ENCODE measurements at regions not wholly inside any gene's neighbourhood (a gene's known extent, or its start where the extent isn't known, plus 50 kb on each side); places are given as distances from the start of the nearest gene placed in this dataset.

- ATAC-seq (no peak), DNase-seq (ENCODE audit: low spot score) (no peak)
- no peak overlapping the region for H3K27ac Mint-ChIP-seq
- H3K4me1 Mint-ChIP-seq (ENCODE audit: low read depth in 2 of 2) = no peaks in the 10 kb centered on the region
- H3K9me3 Mint-ChIP-seq = peaks cover 4% of the 10 kb centered on the region
- no peak overlapping the region for H3K4me3 Mint-ChIP-seq
- peaks cover 10% of the 10 kb centered on the region for H3K36me3 Mint-ChIP-seq
- H3K27me3 Mint-ChIP-seq = no peaks in the 10 kb centered on the region
Observed at GRCh38 chr1:190615818-190616217, 138.2 kb upstream of the BRINP3 start.

- no peak overlapping the region for H3K27ac Mint-ChIP-seq
- H3K27me3 Mint-ChIP-seq = no peaks in the 10 kb centered on the region
- ATAC-seq (no peak), DNase-seq (ENCODE audit: low spot score) (no peak)
- H3K9me3 Mint-ChIP-seq = peaks cover 3% of the 10 kb centered on the region
- H3K4me3 Mint-ChIP-seq = no peak overlapping the region
- no peaks in the 10 kb centered on the region for H3K4me1 Mint-ChIP-seq (ENCODE audit: low read depth in 2 of 2)
- H3K36me3 Mint-ChIP-seq = peaks cover 10% of the 10 kb centered on the region
Observed at GRCh38 chr1:190616235-190616634, 138.6 kb upstream of the BRINP3 start.

GRCh38 chr1:190619724-190620123 is 142.1 kb upstream of the BRINP3 start:
- Mint-ChIP-seq H3K4me3 (no peak overlapping the region), H3K36me3 (peaks cover 10% of the 10 kb centered on the region), H3K27ac (no peak overlapping the region), H3K9me3 (peaks cover 4% of the 10 kb centered on the region), H3K4me1 (ENCODE audit: low read depth in 2 of 2) (no peaks in the 10 kb centered on the region), H3K27me3 (no peaks in the 10 kb centered on the region)
- ATAC-seq (no peak), DNase-seq (ENCODE audit: low spot score) (no peak)

- Mint-ChIP-seq H3K36me3 (peaks cover 13% of the 10 kb centered on the region), H3K27me3 (no peaks in the 10 kb centered on the region), H3K9me3 (peaks cover 17% of the 10 kb centered on the region), H3K4me1 (ENCODE audit: low read depth in 2 of 2) (no peaks in the 10 kb centered on the region), H3K27ac (no peak overlapping the region), H3K4me3 (no peak overlapping the region)
- no peak for ATAC-seq
- no peak for DNase-seq (ENCODE audit: low spot score)
Observed at GRCh38 chr1:190633488-190633887, 155.8 kb upstream of the BRINP3 start.

- Mint-ChIP-seq H3K4me1 (ENCODE audit: low read depth in 2 of 2) (no peaks in the 10 kb centered on the region), H3K4me3 (no peak overlapping the region), H3K27ac (no peak overlapping the region), H3K36me3 (peaks cover 13% of the 10 kb centered on the region), H3K9me3 (peaks cover 17% of the 10 kb centered on the region), H3K27me3 (no peaks in the 10 kb centered on the region)
- no peak for DNase-seq (ENCODE audit: low spot score)
- no peak for ATAC-seq
Observed at GRCh38 chr1:190634134-190634533, 156.5 kb upstream of the BRINP3 start.

- H3K36me3 Mint-ChIP-seq = peaks cover 4% of the 10 kb centered on the region
- no peaks in the 10 kb centered on the region for H3K27me3 Mint-ChIP-seq
- H3K9me3 Mint-ChIP-seq = peaks cover 16% of the 10 kb centered on the region
- no peaks in the 10 kb centered on the region for H3K4me1 Mint-ChIP-seq (ENCODE audit: low read depth in 2 of 2)
- H3K4me3 Mint-ChIP-seq = no peak overlapping the region
- H3K27ac Mint-ChIP-seq = no peak overlapping the region
- DNase-seq (ENCODE audit: low spot score) = no peak
- no peak for ATAC-seq
Observed at GRCh38 chr1:190649553-190649952, 171.9 kb upstream of the BRINP3 start.

GRCh38 chr1:190658907-190659306 is 181.2 kb upstream of the BRINP3 start:
- DNase-seq (ENCODE audit: low spot score) (no peak), ATAC-seq (no peak)
- H3K9me3 Mint-ChIP-seq = peaks cover 7% of the 10 kb centered on the region
- no peaks in the 10 kb centered on the region for H3K27me3 Mint-ChIP-seq
- H3K4me1 Mint-ChIP-seq (ENCODE audit: low read depth in 2 of 2) = no peaks in the 10 kb centered on the region
- H3K36me3 Mint-ChIP-seq = peaks cover 7% of the 10 kb centered on the region
- H3K27ac Mint-ChIP-seq = no peak overlapping the region
- H3K4me3 Mint-ChIP-seq = no peak overlapping the region

GRCh38 chr1:190663962-190664361 is 186.3 kb upstream of the BRINP3 start:
- H3K36me3 Mint-ChIP-seq = peaks cover 13% of the 10 kb centered on the region
- peaks cover 10% of the 10 kb centered on the region for H3K9me3 Mint-ChIP-seq
- H3K27ac Mint-ChIP-seq = no peak overlapping the region
- no peak overlapping the region for H3K4me3 Mint-ChIP-seq
- DNase-seq (ENCODE audit: low spot score) (no peak), ATAC-seq (no peak)
- no peaks in the 10 kb centered on the region for H3K27me3 Mint-ChIP-seq
- H3K4me1 Mint-ChIP-seq (ENCODE audit: low read depth in 2 of 2) = no peaks in the 10 kb centered on the region

- DNase-seq (ENCODE audit: low spot score) = no peak
- ATAC-seq = no peak
- no peak overlapping the region for H3K4me3 Mint-ChIP-seq
- no peak overlapping the region for H3K27ac Mint-ChIP-seq
- H3K36me3 Mint-ChIP-seq = peaks cover 13% of the 10 kb centered on the region
- H3K9me3 Mint-ChIP-seq = peaks cover 13% of the 10 kb centered on the region
- H3K27me3 Mint-ChIP-seq = no peaks in the 10 kb centered on the region
- H3K4me1 Mint-ChIP-seq (ENCODE audit: low read depth in 2 of 2) = no peaks in the 10 kb centered on the region
Observed at GRCh38 chr1:190665045-190665444, 187.4 kb upstream of the BRINP3 start.

- Mint-ChIP-seq H3K27ac (no peak overlapping the region), H3K27me3 (no peaks in the 10 kb centered on the region), H3K4me1 (ENCODE audit: low read depth in 2 of 2) (no peaks in the 10 kb centered on the region), H3K9me3 (peaks cover 17% of the 10 kb centered on the region), H3K4me3 (no peak overlapping the region), H3K36me3 (peaks cover 6% of the 10 kb centered on the region)
- ATAC-seq (no peak), DNase-seq (ENCODE audit: low spot score) (no peak)
Observed at GRCh38 chr1:190667914-190668313, 190.2 kb upstream of the BRINP3 start.

- H3K4me1 Mint-ChIP-seq (ENCODE audit: low read depth in 2 of 2) = no peaks in the 10 kb centered on the region
- no peaks in the 10 kb centered on the region for H3K27me3 Mint-ChIP-seq
- H3K4me3 Mint-ChIP-seq = no peak overlapping the region
- peaks cover 9% of the 10 kb centered on the region for H3K9me3 Mint-ChIP-seq
- H3K36me3 Mint-ChIP-seq = no peaks in the 10 kb centered on the region
- ATAC-seq = no peak
- no peak for DNase-seq (ENCODE audit: low spot score)
- H3K27ac Mint-ChIP-seq = no peak overlapping the region
Observed at GRCh38 chr1:190679044-190679443, 201.4 kb upstream of the BRINP3 start.

- Mint-ChIP-seq H3K27ac (no peak overlapping the region), H3K4me3 (no peak overlapping the region), H3K4me1 (ENCODE audit: low read depth in 2 of 2) (no peaks in the 10 kb centered on the region), H3K9me3 (peaks cover 7% of the 10 kb centered on the region), H3K36me3 (no peaks in the 10 kb centered on the region), H3K27me3 (no peaks in the 10 kb centered on the region)
- ATAC-seq (no peak), DNase-seq (ENCODE audit: low spot score) (no peak)
Observed at GRCh38 chr1:190679454-190679853, 201.8 kb upstream of the BRINP3 start.

- no peaks in the 10 kb centered on the region for H3K36me3 Mint-ChIP-seq
- H3K27ac Mint-ChIP-seq = no peak overlapping the region
- no peaks in the 10 kb centered on the region for H3K4me1 Mint-ChIP-seq (ENCODE audit: low read depth in 2 of 2)
- no peak for ATAC-seq
- no peak overlapping the region for H3K4me3 Mint-ChIP-seq
- no peaks in the 10 kb centered on the region for H3K27me3 Mint-ChIP-seq
- peaks cover 7% of the 10 kb centered on the region for H3K9me3 Mint-ChIP-seq
- DNase-seq (ENCODE audit: low spot score) = no peak
Observed at GRCh38 chr1:190679983-190680382, 202.3 kb upstream of the BRINP3 start.

- Mint-ChIP-seq H3K27ac (no peak overlapping the region), H3K9me3 (peaks cover 11% of the 10 kb centered on the region), H3K4me3 (no peak overlapping the region)
Observed at GRCh38 chr1:190685676-190686075, 208.0 kb upstream of the BRINP3 start.

GRCh38 chr1:190688096-190688495 is 210.4 kb upstream of the BRINP3 start:
- H3K27me3 Mint-ChIP-seq = no peaks in the 10 kb centered on the region
- peaks cover 18% of the 10 kb centered on the region for H3K9me3 Mint-ChIP-seq
- H3K4me3 Mint-ChIP-seq = no peak overlapping the region
- ATAC-seq (no peak), DNase-seq (ENCODE audit: low spot score) (no peak)
- peaks cover 5% of the 10 kb centered on the region for H3K36me3 Mint-ChIP-seq
- H3K4me1 Mint-ChIP-seq (ENCODE audit: low read depth in 2 of 2) = no peaks in the 10 kb centered on the region
- no peak overlapping the region for H3K27ac Mint-ChIP-seq

More at GRCh38 chr1:190685676-190686075, 208.0 kb upstream of the BRINP3 start:
- DNase-seq (ENCODE audit: low spot score) (no peak), ATAC-seq (no peak)
- peaks cover 5% of the 10 kb centered on the region for H3K36me3 Mint-ChIP-seq
- no peaks in the 10 kb centered on the region for H3K4me1 Mint-ChIP-seq (ENCODE audit: low read depth in 2 of 2)
- H3K27me3 Mint-ChIP-seq = no peaks in the 10 kb centered on the region

All from natural killer cell treated with Interleukin-12 subunit alpha and Interleukin-12 subunit beta and Interleukin-15 and Interleukin-18, amount 100 ng/mL, for 72 hours (primary cell).